Activated CD4-positive, alpha-beta T cell treated with anti-CD3 and anti-CD28 coated beads for 36 hours (primary cell): ENCODE measurements at regions not wholly inside any gene's neighbourhood (a gene's known extent, or its start where the extent isn't known, plus 50 kb on each side); places are given as distances from the start of the nearest gene placed in this dataset.
"Not testable (repeated sequence)": the region's sequence is repeated elsewhere in the genome, so short reads cannot be mapped to it uniquely, and the experiment has no call there.

Source experiments
- ATAC-seq: fragments of 200-7000 bp; cut with Tn5 transposase; one replicate; pipeline ENCODE4 v1.10.0; 2021; ENCODE audit warnings: mild to moderate bottlenecking, moderate library complexity
- CTCF ChIA-PET: fragments of 350-600 bp; sonication (Branson Sonifier 250); formaldehyde crosslinking; loops from one replicate; lab custom pipeline; 2021; ENCODE audit warnings: antibody characterized with exemption; lab: Charles Lee
- POLR2A ChIA-PET: fragments of 350-600 bp; sonication (Branson Sonifier 250); formaldehyde crosslinking; loops from one replicate; lab custom pipeline; 2021; ENCODE audit warnings: antibody characterized with exemption, inconsistent platforms; lab: Charles Lee
- DNase-seq: peaks from one replicate; pipeline ENCODE4 v3.0.0-alpha.2; 2020
- H3K27ac Mint-ChIP-seq: one replicate; pipeline ENCODE4 v1.8.0; 2021; ENCODE audit warnings: mixed read lengths
- H3K27me3 Mint-ChIP-seq: one replicate; pipeline ENCODE4 v1.8.0; 2021; ENCODE audit warnings: mixed read lengths
- H3K36me3 Mint-ChIP-seq: one replicate; pipeline ENCODE4 v1.8.0; 2021; ENCODE audit warnings: low read depth, mixed read lengths
- H3K4me1 Mint-ChIP-seq: one replicate; pipeline ENCODE4 v1.8.0; 2021; ENCODE audit warnings: mixed read lengths
- H3K4me3 Mint-ChIP-seq: one replicate; pipeline ENCODE4 v1.8.0; 2021; ENCODE audit warnings: mild to moderate bottlenecking, moderate library complexity, mixed read lengths
- H3K9me3 Mint-ChIP-seq: one replicate; pipeline ENCODE4 v1.8.0; 2021; ENCODE audit warnings: low read depth, mixed read lengths
- intact Hi-C, 2 experiments: fragments of 100-400 bp; cut with DNase I in 1 of 2; cut with micrococcal nuclease in 1 of 2; formaldehyde crosslinking; loops; one replicate each; pipeline versions ENCODE4 v1.14.2 to v1.15.1; 2022 to 2024; cut with DNase I, micrococcal nuclease

- Mint-ChIP-seq H3K4me3 (no peak overlapping the region), H3K27me3 (no peaks in the 10 kb centered on the region), H3K27ac (no peak overlapping the region), H3K4me1 (no peaks in the 10 kb centered on the region), H3K9me3 (no peaks in the 10 kb centered on the region), H3K36me3 (no peaks in the 10 kb centered on the region)
- ATAC-seq (no peak), DNase-seq (no peak)
- CTCF ChIA-PET: interaction anchor here (0.7 kb wide), 1 partner anchor 22 kb away, joined by 3 read pairs; no protein-coding TSS in a partner anchor
- intact Hi-C loops: loop anchor here (5.0 to 10.0 kb wide), 2 partner anchors 619 to 621 kb away; no protein-coding TSS in a partner anchor
- POLR2A ChIA-PET: no interaction called here
Observed at GRCh38 chr4:115233600-115233999, 120.2 kb upstream of the NDST4 start.

DNA sequence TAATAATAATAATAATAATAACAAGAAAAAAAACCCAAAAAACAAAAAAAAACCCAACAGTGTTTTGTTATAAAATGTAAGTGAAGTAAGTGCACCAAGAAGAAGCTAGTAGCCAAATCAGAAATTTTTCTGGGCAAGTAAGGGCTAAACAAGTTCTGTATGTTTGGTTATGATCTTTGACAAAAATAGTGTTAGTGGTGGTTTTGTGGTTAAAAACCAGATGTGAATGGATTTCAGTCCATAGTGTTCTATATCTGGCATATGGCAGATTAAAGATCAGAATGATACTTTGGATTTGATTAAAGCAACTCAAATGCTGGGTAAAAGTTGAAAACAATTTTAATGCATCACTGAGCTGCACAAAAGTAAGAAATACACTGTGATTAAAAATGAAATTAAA is 116.5 kb upstream of the NDST4 start:
- Mint-ChIP-seq H3K9me3 (no peaks in the 10 kb centered on the region), H3K4me1 (no peaks in the 10 kb centered on the region), H3K36me3 (no peaks in the 10 kb centered on the region), H3K4me3 (no peak overlapping the region), H3K27ac (no peak overlapping the region), H3K27me3 (no peaks in the 10 kb centered on the region)
- intact Hi-C loops: loop anchor here (5.0 to 10.0 kb wide), 2 partner anchors 622 to 625 kb away; no protein-coding TSS in a partner anchor
- ChIA-PET CTCF (no interaction called here), POLR2A (no interaction called here)
- ATAC-seq (no peak), DNase-seq (no peak)

GRCh38 chr4:115228851-115229250 is 115.4 kb upstream of the NDST4 start:
- Mint-ChIP-seq H3K9me3 (no peaks in the 10 kb centered on the region), H3K36me3 (no peaks in the 10 kb centered on the region), H3K27me3 (no peaks in the 10 kb centered on the region), H3K27ac (no peak overlapping the region), H3K4me3 (no peak overlapping the region), H3K4me1 (no peaks in the 10 kb centered on the region)
- intact Hi-C loops: no loop called here
- DNase-seq (no peak), ATAC-seq (no peak)
- ChIA-PET CTCF (interaction anchor here (0.9 kb wide), 1 partner anchor 15 kb away, joined by 3 read pairs; no protein-coding TSS in a partner anchor), POLR2A (interaction anchor here (0.6 kb wide), 1 partner anchor 180 kb away, joined by 3 read pairs; no protein-coding TSS in a partner anchor)

DNA sequence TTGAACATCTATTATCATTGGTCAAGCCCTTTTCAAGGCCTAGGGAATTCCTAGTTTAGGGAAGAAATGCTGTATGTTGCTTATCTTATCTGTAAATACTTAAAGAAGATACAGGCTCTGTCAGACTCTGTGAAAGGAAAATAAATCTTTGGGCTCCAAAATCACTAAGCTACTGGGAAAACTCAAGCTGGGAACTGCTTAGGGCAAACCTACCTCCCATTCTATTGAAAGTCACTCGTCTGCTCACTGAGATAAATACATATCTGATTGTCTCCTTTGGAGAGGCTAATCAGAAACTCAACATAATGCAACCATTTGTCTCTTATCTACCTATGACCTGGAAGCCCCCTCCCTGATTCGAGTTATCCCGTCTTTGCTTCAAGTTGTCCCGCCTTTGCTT is 108.6 kb upstream of the NDST4 start:
- ChIA-PET CTCF (no interaction called here), POLR2A (no interaction called here)
- no peak overlapping the region for H3K27ac Mint-ChIP-seq
- no peaks in the 10 kb centered on the region for H3K27me3 Mint-ChIP-seq
- no peak for ATAC-seq
- no peak overlapping the region for H3K4me3 Mint-ChIP-seq
- H3K36me3 Mint-ChIP-seq: no peaks in the 10 kb centered on the region
- no peaks in the 10 kb centered on the region for H3K9me3 Mint-ChIP-seq
- intact Hi-C loops: no loop called here
- DNase-seq: no peak
- H3K4me1 Mint-ChIP-seq: no peaks in the 10 kb centered on the region

GRCh38 chr4:115219862-115220261 is 106.4 kb upstream of the NDST4 start:
- Mint-ChIP-seq H3K27me3 (no peaks in the 10 kb centered on the region), H3K4me1 (no peaks in the 10 kb centered on the region), H3K36me3 (no peaks in the 10 kb centered on the region), H3K4me3 (no peak overlapping the region), H3K9me3 (no peaks in the 10 kb centered on the region), H3K27ac (no peak overlapping the region)
- CTCF ChIA-PET: no interaction called here
- DNase-seq: no peak
- no peak for ATAC-seq
- intact Hi-C loops: no loop called here
- POLR2A ChIA-PET: no interaction called here

DNA sequence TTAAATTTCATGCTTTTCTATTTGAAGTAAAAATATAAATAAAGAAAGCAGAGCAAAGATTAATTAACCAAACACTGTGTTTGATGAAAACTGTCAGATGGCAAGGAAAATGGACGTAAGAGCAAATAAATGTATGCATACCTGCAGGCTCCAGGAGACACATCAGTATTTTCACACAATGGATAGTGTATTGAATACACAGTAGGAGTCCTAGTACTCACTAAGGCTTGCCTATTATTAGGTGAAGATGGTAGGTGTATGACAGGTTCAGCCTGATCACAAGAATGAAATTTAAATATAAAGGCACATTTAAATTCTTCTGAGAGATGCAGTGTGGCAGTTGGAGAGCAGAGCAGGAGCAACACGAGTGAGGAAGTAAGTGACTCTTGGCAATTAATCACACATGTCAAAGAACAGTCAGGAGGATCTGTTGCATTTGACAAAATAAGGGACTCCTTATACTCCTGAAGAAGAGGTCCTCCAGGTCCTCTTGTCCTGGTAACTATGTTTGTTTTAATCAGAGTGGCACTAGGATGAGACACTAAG is 106.0 kb upstream of the NDST4 start:
- ATAC-seq: no peak
- Mint-ChIP-seq H3K9me3 (no peaks in the 10 kb centered on the region), H3K4me3 (no peak overlapping the region), H3K36me3 (no peaks in the 10 kb centered on the region), H3K27me3 (no peaks in the 10 kb centered on the region), H3K4me1 (no peaks in the 10 kb centered on the region), H3K27ac (no peak overlapping the region)
- DNase-seq: no peak
- POLR2A ChIA-PET: no interaction called here
- CTCF ChIA-PET: no interaction called here
- intact Hi-C loops: no loop called here

- H3K36me3 Mint-ChIP-seq: no peaks in the 10 kb centered on the region
- POLR2A ChIA-PET: no interaction called here
- H3K4me3 Mint-ChIP-seq: no peak overlapping the region
- H3K4me1 Mint-ChIP-seq: no peaks in the 10 kb centered on the region
- intact Hi-C loops: no loop called here
- ATAC-seq (no peak), DNase-seq (no peak)
- no peak overlapping the region for H3K27ac Mint-ChIP-seq
- CTCF ChIA-PET: no interaction called here
- no peaks in the 10 kb centered on the region for H3K9me3 Mint-ChIP-seq
- no peaks in the 10 kb centered on the region for H3K27me3 Mint-ChIP-seq
Observed at GRCh38 chr4:115215935-115216334, 102.5 kb upstream of the NDST4 start.

DNA sequence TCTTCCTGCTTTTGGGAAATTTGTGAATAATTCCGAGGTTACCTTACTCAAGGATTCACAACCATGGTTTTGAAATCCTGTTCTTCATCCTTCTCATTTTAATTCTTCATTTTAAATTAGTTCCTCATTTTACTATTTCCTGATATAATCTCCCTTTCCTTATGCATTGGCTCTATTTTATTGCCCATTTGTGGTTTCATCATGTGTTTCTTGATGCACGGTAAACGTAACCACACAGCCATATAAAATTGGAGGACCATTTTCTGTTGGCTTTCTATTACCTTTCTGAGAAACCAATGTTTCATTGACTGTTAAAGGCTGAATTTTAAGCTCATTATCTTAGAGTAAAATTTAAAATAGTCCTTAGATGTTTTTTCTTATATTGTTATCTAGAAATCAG is 100.3 kb upstream of the NDST4 start:
- DNase-seq: no peak
- intact Hi-C loops: no loop called here
- ChIA-PET CTCF (no interaction called here), POLR2A (no interaction called here)
- Mint-ChIP-seq H3K4me3 (no peak overlapping the region), H3K9me3 (no peaks in the 10 kb centered on the region), H3K27me3 (no peaks in the 10 kb centered on the region), H3K36me3 (no peaks in the 10 kb centered on the region), H3K27ac (no peak overlapping the region), H3K4me1 (no peaks in the 10 kb centered on the region)
- ATAC-seq: no peak

DNA sequence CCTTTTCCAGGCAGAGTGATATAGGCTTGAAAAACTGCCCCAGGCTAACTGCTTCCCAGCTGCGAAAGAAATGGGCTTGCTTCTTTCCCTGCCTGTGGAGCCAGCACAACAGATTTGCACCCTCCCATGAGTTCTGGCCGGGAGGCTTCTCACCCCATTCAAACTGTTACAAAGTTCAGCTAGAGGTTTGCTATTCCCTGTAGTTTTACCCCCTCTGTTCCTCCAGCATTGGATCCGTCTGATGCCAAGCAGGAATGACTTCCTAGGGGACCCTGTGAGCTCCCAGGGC is 87.6 kb upstream of the NDST4 start:
- Mint-ChIP-seq H3K36me3 (no peaks in the 10 kb centered on the region), H3K4me1 (no peaks in the 10 kb centered on the region), H3K9me3 (peaks cover 2% of the 10 kb centered on the region), H3K27ac (no peak overlapping the region), H3K27me3 (no peaks in the 10 kb centered on the region), H3K4me3 (no peak overlapping the region)
- ChIA-PET POLR2A (no interaction called here), CTCF (no interaction called here)
- no peak for ATAC-seq
- DNase-seq: no peak
- intact Hi-C loops: no loop called here

DNA sequence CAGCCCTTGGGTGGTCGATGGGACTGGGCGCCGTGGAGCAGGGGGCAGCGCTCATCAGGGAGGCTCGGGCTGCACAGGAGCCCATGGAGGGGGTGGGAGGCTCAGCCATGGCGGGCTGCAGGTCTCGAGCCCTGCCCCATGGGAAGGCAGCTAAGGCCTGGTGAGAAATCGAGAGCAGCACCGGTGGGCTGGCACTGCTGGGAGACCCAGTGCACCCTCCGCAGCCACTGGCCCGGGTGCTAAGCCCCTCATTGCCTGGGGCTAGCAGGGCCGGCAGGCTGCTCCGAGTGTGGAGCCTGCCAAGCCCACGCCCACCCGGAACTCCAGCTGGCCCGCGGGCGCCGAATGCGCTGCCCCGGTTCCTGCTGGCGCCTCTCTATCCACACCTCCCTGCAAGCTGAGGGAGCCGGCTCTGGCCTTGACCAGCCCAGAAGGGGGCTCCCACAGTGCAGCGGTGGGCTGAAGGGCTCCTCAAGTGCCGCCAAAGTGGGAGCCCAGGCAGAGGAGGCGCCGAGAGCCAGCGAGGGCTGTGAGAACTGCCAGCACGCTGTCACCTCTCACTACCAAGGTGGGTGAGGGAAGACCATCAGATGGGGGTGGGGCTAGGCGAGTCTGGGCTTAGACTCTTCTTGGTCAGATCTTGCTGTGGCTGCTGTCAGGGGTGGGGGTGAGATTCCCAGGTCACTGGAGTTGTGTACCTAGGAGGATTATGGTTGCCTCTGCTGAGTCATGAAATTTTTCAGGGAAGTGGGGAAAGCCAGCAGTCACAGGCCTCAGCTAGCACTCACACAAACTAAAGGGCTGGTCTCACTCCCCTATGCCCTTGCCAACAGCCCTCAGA is 87.0 kb upstream of the NDST4 start:
- POLR2A ChIA-PET, H3K9me3 Mint-ChIP-seq, H3K27me3 Mint-ChIP-seq, H3K4me1 Mint-ChIP-seq, CTCF ChIA-PET, intact Hi-C loops, H3K27ac Mint-ChIP-seq, H3K36me3 Mint-ChIP-seq, H3K4me3 Mint-ChIP-seq, ATAC-seq, DNase-seq: not testable (repeated sequence)

DNA sequence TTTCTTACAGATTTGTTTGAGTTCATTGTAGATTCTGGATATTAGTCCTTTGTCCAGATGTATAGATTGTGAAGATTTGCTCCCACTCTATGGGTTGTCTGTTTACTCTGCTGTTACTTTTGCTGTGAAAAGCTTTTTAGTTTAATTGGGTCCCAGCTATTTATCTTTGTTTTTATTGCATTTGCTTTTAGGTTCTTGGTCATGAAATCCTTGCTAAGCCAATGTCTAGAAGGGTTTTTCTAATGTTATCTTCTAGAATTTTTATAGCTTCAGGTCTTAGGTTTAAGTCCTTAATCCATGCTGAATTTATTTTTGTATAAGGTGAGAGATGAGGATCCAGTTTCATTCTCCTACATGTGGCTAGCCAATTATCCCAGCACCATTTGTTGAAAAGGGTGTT is 81.2 kb upstream of the NDST4 start:
- H3K27ac Mint-ChIP-seq, ATAC-seq, H3K36me3 Mint-ChIP-seq, H3K4me3 Mint-ChIP-seq, H3K4me1 Mint-ChIP-seq, H3K27me3 Mint-ChIP-seq, H3K9me3 Mint-ChIP-seq, CTCF ChIA-PET, intact Hi-C loops, DNase-seq: not testable (repeated sequence)
- POLR2A ChIA-PET: interaction anchor here (0.8 kb wide), 1 partner anchor 1100 kb away, joined by 3 read pairs; no protein-coding TSS in a partner anchor

GRCh38 chr4:115190529-115190928 is 77.1 kb upstream of the NDST4 start:
- ATAC-seq (no peak), DNase-seq (no peak)
- no peaks in the 10 kb centered on the region for H3K4me1 Mint-ChIP-seq
- ChIA-PET CTCF (no interaction called here), POLR2A (no interaction called here)
- H3K27me3 Mint-ChIP-seq: no peaks in the 10 kb centered on the region
- H3K4me3 Mint-ChIP-seq: no peak overlapping the region
- H3K36me3 Mint-ChIP-seq: no peaks in the 10 kb centered on the region
- H3K27ac Mint-ChIP-seq: no peak overlapping the region
- intact Hi-C loops: no loop called here
- H3K9me3 Mint-ChIP-seq: no peaks in the 10 kb centered on the region
